GM12875 (cell line): ENCODE measurements at regions not wholly inside any gene's neighbourhood (a gene's known extent, or its start where the extent isn't known, plus 50 kb on each side); places are given as distances from the start of the nearest gene placed in this dataset.

Experiments used
- H3K4me3 ChIP-seq: one replicate; pipeline ENCODE4 v1.5.1; 2011; ENCODE audit warnings: low read depth, low read length, control low read depth
- CTCF ChIP-seq: IDR thresholded peaks from 2 replicates; pipeline ENCODE4 v1.5.1; 2011; ENCODE audit warnings: low read depth, mild to moderate bottlenecking, control low read depth, inconsistent platforms, low read length, moderate library complexity, borderline replicate concordance; ENCODE audit not compliant: insufficient read depth

GRCh38 chr20:39132093-39132492 lies 169.9 kb downstream of the DHX35 start:
- no peak for TF ChIP-seq CTCF
- no peak overlapping the region for H3K4me3 ChIP-seq

DNA sequence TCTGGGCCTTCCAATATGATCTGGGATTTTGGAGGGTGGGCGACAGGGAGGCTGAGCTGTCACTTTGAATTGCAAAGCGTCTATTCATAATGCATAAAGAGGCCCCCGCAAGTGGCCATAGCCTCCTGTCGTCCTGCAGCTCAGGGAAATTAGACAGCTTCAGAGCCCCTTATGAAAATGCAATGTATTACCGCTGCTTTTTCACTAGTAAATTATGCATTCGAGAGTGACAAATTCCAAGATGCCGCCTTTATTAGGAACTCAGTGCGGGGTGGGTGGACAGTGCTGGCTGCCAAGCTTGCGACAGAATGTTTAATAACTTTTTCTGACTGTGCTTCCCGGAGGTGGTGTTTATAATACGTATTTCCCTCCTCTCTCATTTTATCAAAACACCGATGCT lies 168.5 kb downstream of the DHX35 start:
- TF ChIP-seq CTCF = no peak
- no peak overlapping the region for H3K4me3 ChIP-seq

GRCh38 chr20:39129523-39129922 lies 167.4 kb downstream of the DHX35 start:
- H3K4me3 ChIP-seq = no peak overlapping the region
- no peak for TF ChIP-seq CTCF

GRCh38 chr20:39124064-39124463 lies 161.9 kb downstream of the DHX35 start:
- no peak for TF ChIP-seq CTCF
- no peak overlapping the region for H3K4me3 ChIP-seq

GRCh38 chr20:39123185-39123557 lies 161.0 kb downstream of the DHX35 start:
- H3K4me3 ChIP-seq = no peak overlapping the region
- no peak for TF ChIP-seq CTCF

DNA sequence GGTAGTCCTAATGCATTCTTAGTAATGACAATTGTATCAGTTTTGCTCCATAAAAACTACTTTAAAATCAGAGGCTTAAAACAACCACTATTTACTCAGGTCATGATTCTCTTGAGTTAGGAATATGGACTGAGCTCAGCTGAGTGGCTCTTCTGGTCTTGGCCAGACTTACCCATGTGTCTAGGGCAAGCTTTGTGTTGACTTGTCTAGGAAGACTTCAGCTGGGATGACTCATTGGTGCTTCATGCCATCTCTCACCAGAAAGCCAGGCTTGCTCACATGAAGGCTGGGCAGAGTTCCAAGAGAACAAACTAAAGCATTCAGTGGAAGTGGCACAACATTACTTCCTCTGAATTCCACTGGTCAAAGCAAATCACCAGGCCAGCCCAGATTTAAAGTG lies 155.3 kb downstream of the DHX35 start:
- TF ChIP-seq CTCF = no peak
- no peak overlapping the region for H3K4me3 ChIP-seq

GRCh38 chr20:39116020-39116419 lies 153.9 kb downstream of the DHX35 start:
- H3K4me3 ChIP-seq = no peak overlapping the region
- no peak for TF ChIP-seq CTCF
